ENCODE measurements at regions not wholly inside any gene's neighbourhood (a gene's known extent, or its start where the extent isn't known, plus 50 kb on each side); places are given as distances from the start of the nearest gene placed in this dataset.

DNA sequence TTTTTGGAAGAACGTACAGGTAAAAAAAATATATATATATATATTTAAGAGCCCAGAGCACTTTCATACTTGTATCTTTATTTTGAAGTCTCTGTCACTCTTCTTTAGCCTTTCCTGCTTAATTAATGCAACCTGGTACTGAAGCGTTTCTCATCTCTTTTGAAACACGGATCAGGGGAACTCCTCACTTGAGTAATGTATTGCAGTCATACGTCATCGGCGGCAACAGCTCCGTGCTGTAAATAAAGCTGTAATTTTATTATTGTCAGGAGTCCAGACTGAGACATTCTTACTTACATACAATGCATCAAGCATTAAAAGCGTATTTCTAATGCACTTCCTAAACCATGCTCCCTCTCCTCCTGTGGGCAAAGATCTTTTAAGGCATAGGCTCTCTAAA, 514.7 kb downstream of the SOX11 start:
- TF ChIP-seq, protein P1, sequence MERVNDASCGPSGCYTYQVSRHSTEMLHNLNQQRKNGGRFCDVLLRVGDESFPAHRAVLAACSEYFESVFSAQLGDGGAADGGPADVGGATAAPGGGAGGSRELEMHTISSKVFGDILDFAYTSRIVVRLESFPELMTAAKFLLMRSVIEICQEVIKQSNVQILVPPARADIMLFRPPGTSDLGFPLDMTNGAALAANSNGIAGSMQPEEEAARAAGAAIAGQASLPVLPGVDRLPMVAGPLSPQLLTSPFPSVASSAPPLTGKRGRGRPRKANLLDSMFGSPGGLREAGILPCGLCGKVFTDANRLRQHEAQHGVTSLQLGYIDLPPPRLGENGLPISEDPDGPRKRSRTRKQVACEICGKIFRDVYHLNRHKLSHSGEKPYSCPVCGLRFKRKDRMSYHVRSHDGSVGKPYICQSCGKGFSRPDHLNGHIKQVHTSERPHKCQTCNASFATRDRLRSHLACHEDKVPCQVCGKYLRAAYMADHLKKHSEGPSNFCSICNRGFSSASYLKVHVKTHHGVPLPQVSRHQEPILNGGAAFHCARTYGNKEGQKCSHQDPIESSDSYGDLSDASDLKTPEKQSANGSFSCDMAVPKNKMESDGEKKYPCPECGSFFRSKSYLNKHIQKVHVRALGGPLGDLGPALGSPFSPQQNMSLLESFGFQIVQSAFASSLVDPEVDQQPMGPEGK (CRISPR knock-in tag; IDR thresholded peaks at IDR 0.05; ENCODE audit: borderline replicate concordance) = no peak
- no peak for TF ChIP-seq BACH2 (CRISPR knock-in tag; IDR thresholded peaks at IDR 0.05; ENCODE audit: borderline replicate concordance)

Data from SK-N-SH treated with all-trans-retinoic acid at 6 μM for 48 hours (cell line).